Ishikawa (cell line): ENCODE measurements at regions not wholly inside any gene's neighbourhood (a gene's known extent, or its start where the extent isn't known, plus 50 kb on each side); places are given as distances from the start of the nearest gene placed in this dataset.

Experiments
- CREB1 ChIP-seq: IDR thresholded peaks from 2 replicates; pipeline ENCODE4 v1.6.1; 2012; ENCODE audit warnings: low read depth
- EGR1 ChIP-seq: IDR thresholded peaks from 2 replicates; pipeline ENCODE4 v1.6.1; 2012
- EP300 ChIP-seq: IDR thresholded peaks from 2 replicates; pipeline ENCODE4 v1.6.1; 2012; ENCODE audit warnings: borderline replicate concordance
- FOXM1 ChIP-seq: IDR thresholded peaks from 2 replicates; pipeline ENCODE4 v1.6.1; 2012; ENCODE audit warnings: low read depth, borderline replicate concordance
- NFIC ChIP-seq: IDR thresholded peaks from 2 replicates; pipeline ENCODE4 v1.6.1; 2012
- RAD21 ChIP-seq: IDR thresholded peaks from 2 replicates; pipeline ENCODE4 v1.6.1; 2012; ENCODE audit warnings: low read depth
- REST ChIP-seq: IDR thresholded peaks from 2 replicates; pipeline ENCODE4 v1.6.1; 2012; ENCODE audit warnings: low read depth, mild to moderate bottlenecking
- TAF1 ChIP-seq: IDR thresholded peaks from 2 replicates; pipeline ENCODE4 v1.6.1; 2012; ENCODE audit warnings: low read depth, mild to moderate bottlenecking
- TCF12 ChIP-seq: IDR thresholded peaks from 2 replicates; pipeline ENCODE4 v1.6.1; 2012; ENCODE audit warnings: low read depth
- TEAD4 ChIP-seq: IDR thresholded peaks from 2 replicates; pipeline ENCODE4 v1.6.1; 2012
- USF1 ChIP-seq: IDR thresholded peaks from 2 replicates; pipeline ENCODE4 v1.6.1; 2012
- YY1 ChIP-seq: IDR thresholded peaks from 2 replicates; pipeline ENCODE4 v1.6.1; 2012; ENCODE audit warnings: low read depth
- ZBTB7A ChIP-seq: IDR thresholded peaks from 2 replicates; pipeline ENCODE4 v1.6.1; 2012; ENCODE audit warnings: low read depth
- TF ChIP-seq, protein P1 (sequence below): IDR thresholded peaks from 2 replicates; pipeline ENCODE4 v1.6.1; 2012

DNA sequence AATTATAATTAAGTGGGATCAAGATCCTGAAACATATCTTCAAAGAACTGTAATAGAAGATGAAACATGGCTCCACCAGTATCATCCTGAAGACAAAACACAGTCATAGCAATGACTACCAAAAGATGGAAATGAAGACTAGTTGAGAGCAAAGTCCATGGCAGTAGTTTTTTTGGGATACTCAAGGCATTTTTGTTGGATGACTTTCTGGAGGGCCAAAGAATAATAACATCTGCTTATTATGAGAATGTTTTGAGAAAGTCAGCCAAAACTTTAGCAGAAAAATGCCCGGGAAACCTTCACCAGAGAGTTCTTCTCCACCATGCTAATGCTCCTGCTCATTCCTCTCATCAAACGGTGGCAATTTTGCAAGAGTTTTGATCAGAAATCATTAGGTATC, 809.4 kb upstream of the RAG2 start:
- no peak for TF ChIP-seq TAF1
- no peak for TF ChIP-seq NFIC
- TF ChIP-seq FOXM1 = no peak
- no peak for TF ChIP-seq YY1
- no peak for TF ChIP-seq EP300
- TF ChIP-seq USF1 = no peak
- no peak for TF ChIP-seq REST
- no peak for TF ChIP-seq EGR1
- no peak for TF ChIP-seq TEAD4
- TF ChIP-seq CREB1 = no peak
- no peak for TF ChIP-seq TCF12
- TF ChIP-seq RAD21 = no peak
- TF ChIP-seq, protein P1, sequence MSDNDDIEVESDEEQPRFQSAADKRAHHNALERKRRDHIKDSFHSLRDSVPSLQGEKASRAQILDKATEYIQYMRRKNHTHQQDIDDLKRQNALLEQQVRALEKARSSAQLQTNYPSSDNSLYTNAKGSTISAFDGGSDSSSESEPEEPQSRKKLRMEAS = no peak
- no peak for TF ChIP-seq ZBTB7A
